GM21515 (cell line): ENCODE measurements at regions not wholly inside any gene's neighbourhood (a gene's known extent, or its start where the extent isn't known, plus 50 kb on each side); places are given as distances from the start of the nearest gene placed in this dataset.

Source experiments
- ATAC-seq: cut with Tn5 transposase; IDR thresholded peaks from one replicate; pipeline ENCODE4 v1.9.1; 2021; ENCODE audit not compliant: unreplicated experiment

DNA sequence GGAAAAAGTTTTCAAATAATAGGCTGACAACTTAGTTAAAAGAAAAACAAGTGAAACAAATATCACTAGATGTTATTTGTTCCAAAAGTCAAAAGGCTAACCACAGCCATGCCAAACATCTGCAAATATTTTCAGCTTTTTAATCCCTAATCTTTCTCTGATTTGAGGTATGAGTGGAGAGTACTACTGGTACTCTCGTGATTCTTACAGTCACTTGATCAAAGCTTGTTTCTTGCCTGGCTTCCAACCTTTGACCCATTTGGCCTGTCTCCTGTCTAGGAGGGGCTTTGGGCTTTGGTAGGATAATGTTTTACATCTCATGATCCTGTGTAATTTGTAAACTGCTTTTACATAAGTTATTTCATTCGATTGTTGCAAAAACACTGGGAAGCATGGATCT lies 301.8 kb upstream of the SORL1-AS1 start:
- ATAC-seq: no peak

- ATAC-seq: no peak
Measured at GRCh38 chr11:121749691-121750090, 296.9 kb upstream of the SORL1-AS1 start.

DNA sequence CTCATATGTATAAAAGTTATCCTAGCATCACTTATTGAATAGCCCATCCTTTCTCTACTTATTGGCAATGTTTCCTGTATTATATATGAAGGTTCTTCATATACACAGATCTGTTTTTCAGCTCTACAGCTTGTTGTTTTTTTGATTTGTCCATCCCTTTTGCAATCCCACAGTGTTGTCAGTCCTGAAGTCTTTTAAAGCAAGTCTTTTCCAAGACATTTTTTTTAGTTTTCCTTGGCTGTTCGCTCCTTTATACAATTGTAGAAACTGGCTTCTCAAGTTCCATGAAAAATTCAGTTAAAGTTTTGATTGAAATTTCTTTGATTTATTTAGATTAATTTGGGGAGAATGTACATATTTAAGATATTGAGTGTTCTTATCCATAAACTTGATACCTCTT lies 295.3 kb upstream of the SORL1-AS1 start:
- ATAC-seq: no peak

- ATAC-seq: no peak
Measured at GRCh38 chr11:121743285-121743684, 290.5 kb upstream of the SORL1-AS1 start.

DNA sequence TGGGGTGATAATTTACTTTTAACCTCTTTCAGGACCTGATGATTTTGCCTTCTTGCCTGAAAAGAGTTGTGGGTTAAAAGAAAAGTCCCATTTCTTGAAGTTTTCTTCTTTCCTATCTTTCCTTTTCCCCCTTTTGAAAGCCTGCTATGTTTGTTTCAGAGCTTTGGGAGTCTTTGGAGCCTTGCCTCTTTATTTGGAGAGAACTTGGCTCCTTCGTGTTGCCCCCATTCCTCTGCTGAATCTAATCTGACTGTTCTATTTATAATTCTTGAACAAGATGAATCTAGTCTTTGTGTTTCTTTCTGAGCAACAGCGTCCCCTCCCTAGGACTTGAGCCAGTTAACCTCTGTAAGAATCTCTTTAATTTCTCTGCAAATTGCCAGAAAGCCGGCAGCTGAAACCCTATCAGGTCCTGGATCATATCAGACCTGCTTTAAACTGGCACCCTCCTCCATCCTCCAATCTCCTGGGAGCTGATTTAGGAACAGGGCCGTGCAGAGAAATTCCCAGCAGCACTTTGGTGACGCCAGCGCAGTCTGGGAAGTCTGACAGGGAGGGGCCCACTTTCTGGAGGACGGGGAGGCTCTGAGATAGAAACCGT lies 289.1 kb upstream of the SORL1-AS1 start:
- ATAC-seq: no peak

DNA sequence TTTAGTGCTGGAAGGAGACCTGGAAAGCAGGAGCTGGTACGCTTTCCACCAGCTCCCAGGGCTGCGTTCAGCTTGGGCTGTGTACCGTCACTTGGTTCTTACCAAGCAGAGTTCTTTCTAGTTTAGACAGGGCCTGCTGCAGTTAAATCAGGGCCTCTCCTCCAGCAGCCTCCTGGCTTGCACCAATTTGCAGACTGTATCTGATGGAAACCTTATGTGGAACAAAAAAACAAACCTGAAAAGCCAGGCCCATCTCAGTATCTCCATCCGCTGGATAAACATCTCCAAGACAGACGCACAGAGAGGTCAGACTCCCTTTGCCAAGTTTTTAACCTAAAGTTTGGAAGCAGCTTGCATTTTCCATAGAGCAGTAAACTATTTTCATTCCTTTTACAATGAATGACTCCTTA lies 288.6 kb upstream of the SORL1-AS1 start:
- no peak for ATAC-seq

GRCh38 chr11:121740902-121741301 lies 288.1 kb upstream of the SORL1-AS1 start:
- ATAC-seq: no peak

- no peak for ATAC-seq
Measured at GRCh38 chr11:121733858-121734257, 281.1 kb upstream of the SORL1-AS1 start.

GRCh38 chr11:121727942-121728341 lies 275.2 kb upstream of the SORL1-AS1 start:
- ATAC-seq: no peak

- no peak for ATAC-seq
Measured at GRCh38 chr11:121723246-121723741, 270.5 kb upstream of the SORL1-AS1 start.

DNA sequence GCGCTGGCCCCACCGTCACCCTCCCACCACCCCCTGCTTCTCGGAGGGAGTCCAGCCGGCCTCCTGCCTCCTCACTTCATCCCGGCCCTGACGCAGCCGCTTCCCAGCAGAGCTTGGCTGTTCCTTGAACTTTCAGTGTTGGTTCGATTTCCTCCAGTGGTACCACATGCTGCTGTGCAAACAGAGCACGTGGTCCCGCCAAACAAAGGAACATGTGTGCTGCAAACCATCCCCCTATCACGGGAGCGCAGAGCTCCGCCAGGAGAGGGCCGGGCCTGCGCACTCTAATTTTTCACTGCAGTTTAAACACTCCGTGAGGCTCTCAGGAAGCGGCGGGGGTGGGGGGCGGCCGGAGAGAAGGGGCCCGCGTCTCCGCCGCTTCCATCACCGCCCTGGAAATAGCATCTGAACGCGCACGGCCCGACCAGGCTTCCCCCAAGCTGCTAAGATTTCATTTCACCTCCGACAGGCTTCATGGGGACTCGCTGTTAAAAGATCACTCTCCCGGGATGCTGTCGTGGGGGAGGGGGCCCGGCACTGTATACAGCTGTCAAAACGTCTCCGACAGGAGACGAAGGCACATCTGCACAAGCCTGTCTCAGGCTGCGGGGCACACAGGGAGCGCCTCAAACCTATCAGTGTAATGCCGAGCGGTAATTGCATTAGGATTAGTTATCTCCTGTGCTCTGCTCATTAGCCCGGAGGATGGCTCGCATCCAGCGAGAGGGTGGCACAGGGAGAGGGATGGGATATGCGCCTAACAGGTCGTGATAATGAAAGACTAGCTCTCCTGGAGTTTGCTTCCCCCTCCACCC lies 269.9 kb upstream of the SORL1-AS1 start:
- no peak for ATAC-seq

DNA sequence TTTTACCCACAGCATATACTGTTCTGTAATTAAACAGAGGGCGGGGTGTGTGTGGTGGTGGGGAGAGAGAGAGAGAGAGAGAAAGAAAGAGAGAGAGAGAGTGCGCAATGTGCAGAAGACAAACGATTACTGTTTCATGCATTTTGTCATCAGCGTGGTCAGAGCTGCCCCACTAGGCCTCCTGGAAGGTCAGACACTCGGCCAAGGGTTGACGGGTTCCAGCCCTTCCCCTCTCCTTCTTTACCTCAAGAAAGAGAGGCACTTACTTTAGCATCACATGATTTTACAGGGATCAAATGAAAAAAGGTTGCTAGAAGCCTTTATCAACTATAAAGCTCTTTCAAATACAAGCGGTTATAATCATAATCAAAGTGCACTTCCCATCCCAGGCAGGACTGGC lies 269.2 kb upstream of the SORL1-AS1 start:
- ATAC-seq: no peak

- ATAC-seq: no peak
Measured at GRCh38 chr11:121721448-121721847, 268.7 kb upstream of the SORL1-AS1 start.

DNA sequence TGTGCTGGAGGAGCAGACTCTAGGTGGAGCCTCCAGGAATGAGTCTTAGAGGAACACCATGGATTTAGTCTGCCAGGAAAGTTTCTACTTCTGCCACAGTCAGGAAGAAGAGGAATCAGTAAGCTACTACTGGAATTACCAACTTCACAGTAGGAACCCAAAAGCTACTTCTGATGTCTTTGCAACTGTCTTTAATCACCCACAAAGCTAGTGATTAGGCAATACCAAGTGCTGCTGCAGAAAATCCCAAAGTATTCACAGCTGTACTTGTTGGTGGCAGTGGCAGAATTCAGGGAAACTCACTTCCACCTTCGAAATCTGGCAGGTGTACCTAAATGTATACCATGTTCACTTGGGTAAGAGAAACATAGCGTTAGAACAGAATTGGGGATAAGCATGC lies 264.5 kb upstream of the SORL1-AS1 start:
- no peak for ATAC-seq

- no peak for ATAC-seq
Measured at GRCh38 chr11:121716060-121716459, 263.3 kb upstream of the SORL1-AS1 start.

DNA sequence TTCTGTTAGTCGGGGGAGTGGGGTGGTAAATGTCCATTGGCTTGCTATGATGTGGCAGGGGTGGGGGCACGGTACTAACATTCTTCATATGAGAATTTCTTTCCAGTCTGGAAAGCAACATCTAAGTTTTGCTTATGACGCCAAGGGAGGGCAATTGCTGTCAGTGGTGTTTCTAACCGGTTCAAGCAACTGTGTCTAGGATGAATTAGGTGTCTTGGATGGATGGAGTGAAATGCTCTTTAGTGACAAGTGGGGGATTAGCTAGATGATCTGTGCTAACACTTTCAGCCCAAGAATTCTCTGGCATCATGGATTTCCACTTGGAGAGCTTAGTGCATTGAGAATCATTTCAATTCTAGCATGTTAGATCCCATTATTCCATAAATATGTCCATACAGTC lies 262.6 kb upstream of the SORL1-AS1 start:
- no peak for ATAC-seq

DNA sequence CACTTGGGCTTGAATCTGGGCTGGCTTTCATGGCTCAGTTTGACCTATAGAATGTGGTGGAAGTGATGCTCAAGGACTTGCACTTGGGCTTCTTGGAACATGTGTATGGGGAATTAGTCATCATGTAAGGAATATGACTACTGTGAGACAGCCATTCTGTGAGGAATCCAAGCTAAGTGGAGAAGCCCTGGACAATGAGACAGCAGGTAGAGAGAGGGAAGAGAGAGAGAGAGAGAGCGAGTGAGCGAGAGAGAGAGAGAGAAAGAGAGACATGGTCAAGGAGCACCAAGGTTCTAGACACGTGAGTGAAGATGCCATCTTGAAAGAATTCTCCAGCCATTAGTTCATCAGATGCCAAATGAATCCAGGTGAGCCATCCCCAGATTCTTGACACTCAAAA lies 261.6 kb upstream of the SORL1-AS1 start:
- ATAC-seq: no peak

GRCh38 chr11:121711939-121712338 lies 259.2 kb upstream of the SORL1-AS1 start:
- no peak for ATAC-seq

DNA sequence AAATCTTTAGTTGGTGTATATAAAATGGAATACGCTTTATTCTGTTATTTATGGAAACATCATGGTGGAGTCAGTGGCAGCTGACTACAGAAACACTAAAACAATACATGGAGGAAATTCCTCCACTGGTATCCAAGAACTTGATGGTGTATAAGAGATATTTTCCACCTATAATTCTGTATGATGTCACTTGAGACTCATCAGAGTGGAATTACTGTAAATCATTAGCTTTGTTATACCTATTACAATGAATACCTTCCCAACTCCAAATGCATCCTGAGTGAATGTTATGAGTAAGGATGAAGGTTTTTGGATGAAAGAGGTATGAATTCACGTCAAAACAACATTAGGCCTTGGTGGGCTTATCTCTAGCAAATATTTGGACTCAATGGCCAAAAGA lies 258.5 kb upstream of the SORL1-AS1 start:
- no peak for ATAC-seq

DNA sequence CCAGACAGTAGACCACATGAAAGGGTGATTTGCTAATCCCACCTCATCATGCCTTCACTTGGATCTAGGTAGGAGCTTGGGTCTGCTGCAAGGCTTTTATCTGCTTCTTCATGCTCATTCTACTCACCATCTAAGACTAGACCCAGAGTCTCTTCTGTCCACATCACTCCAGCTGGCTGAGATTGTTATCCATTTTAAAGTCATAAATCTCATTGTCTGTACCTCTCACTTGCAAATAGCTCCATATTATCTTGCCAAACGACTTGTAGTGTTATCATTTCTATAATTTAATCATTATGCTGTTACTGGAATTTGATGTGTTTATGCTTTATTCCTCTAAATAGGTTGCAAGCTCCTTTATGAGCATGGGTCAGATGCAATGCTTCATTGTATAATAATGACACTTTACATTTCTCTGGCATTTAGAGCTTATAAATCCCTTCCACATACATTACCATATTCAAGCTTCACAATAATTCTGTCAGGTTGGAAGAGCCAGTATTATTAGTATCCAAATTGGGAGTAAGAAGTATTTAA lies 254.2 kb upstream of the SORL1-AS1 start:
- no peak for ATAC-seq

DNA sequence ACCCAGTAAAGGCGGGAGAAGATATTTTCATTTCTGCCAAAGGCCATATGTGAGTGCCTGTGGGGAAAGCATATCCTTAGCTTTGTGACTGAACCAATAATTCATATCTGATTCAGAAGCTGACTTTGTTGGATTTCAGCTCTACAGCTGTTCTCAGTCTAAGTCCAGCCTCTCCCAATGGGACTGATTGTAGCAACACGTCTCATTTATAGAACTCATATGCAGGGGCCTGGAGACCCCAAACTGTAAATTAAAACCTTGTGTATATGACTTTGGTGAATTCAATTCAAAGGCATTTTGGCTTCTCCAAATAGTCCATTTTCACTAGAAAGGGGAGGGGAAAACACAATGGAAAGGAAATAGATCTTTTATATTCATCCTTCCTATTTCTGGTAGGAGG lies 250.4 kb upstream of the SORL1-AS1 start:
- no peak for ATAC-seq

GRCh38 chr11:121700968-121701367 lies 248.2 kb upstream of the SORL1-AS1 start:
- no peak for ATAC-seq
